GM23248 (cell line): ENCODE measurements at regions not wholly inside any gene's neighbourhood (a gene's known extent, or its start where the extent isn't known, plus 50 kb on each side); places are given as distances from the start of the nearest gene placed in this dataset.

Experiments
- DNase-seq: peaks from one replicate; pipeline ENCODE4 v3.0.0-alpha.2; 2015
- H2AFZ ChIP-seq: fragments of 200-600 bp; sonication (generic); 2 replicates; pipeline ENCODE4 v1.6.1; 2016; ENCODE audit warnings: antibody characterized with exemption
- H3F3A ChIP-seq: fragments of 200-600 bp; sonication (generic); 2 replicates; pipeline ENCODE4 v1.6.1; 2016; ENCODE audit warnings: mild to moderate bottlenecking, antibody characterized with exemption, mixed run types; ENCODE audit not compliant: insufficient read depth
- H3K27ac ChIP-seq: fragments of 200-600 bp; sonication (generic); 2 replicates; pipeline ENCODE4 v1.5.1; 2016; ENCODE audit warnings: mild to moderate bottlenecking
- H3K27me3 ChIP-seq: fragments of 200-600 bp; sonication (generic); replicated peaks from 2 replicates; pipeline ENCODE4 v1.6.1; 2016; ENCODE audit warnings: mild to moderate bottlenecking; ENCODE audit not compliant: insufficient read depth
- H3K36me3 ChIP-seq: fragments of 200-600 bp; sonication (generic); 2 replicates; pipeline ENCODE4 v1.6.1; 2016; ENCODE audit warnings: low read depth, mild to moderate bottlenecking
- H3K4me1 ChIP-seq: fragments of 200-600 bp; sonication (generic); 2 replicates; pipeline ENCODE4 v1.6.1; 2016; ENCODE audit warnings: mild to moderate bottlenecking; ENCODE audit not compliant: insufficient read depth
- H3K4me2 ChIP-seq: fragments of 200-600 bp; sonication (generic); one replicate; pipeline ENCODE4 v1.6.1; 2016; ENCODE audit warnings: mild to moderate bottlenecking; ENCODE audit not compliant: unreplicated experiment
- H3K4me3 ChIP-seq: fragments of 200-600 bp; sonication (generic); 2 replicates; pipeline ENCODE4 v1.5.1; 2016; ENCODE audit warnings: mild to moderate bottlenecking
- H3K79me2 ChIP-seq: fragments of 200-600 bp; sonication (generic); 2 replicates; pipeline ENCODE4 v1.6.1; 2016; ENCODE audit warnings: mild to moderate bottlenecking; ENCODE audit not compliant: insufficient read depth
- H3K9ac ChIP-seq: fragments of 200-600 bp; sonication (generic); 2 replicates; pipeline ENCODE4 v1.6.1; 2016; ENCODE audit warnings: mild to moderate bottlenecking
- H3K9me2 ChIP-seq: fragments of 200-600 bp; sonication (generic); 2 replicates; pipeline ENCODE4 v1.6.1; 2016; ENCODE audit warnings: mixed run types, mild to moderate bottlenecking, moderate library complexity; ENCODE audit not compliant: insufficient read depth
- H3K9me3 ChIP-seq: fragments of 200-600 bp; sonication (generic); one replicate; pipeline ENCODE4 v1.6.1; 2017; ENCODE audit warnings: low read depth
- H4K20me1 ChIP-seq: fragments of 200-600 bp; sonication (generic); 2 replicates; pipeline ENCODE4 v1.6.0; 2016; ENCODE audit not compliant: insufficient read depth
- EZH2 ChIP-seq: fragments of 200-600 bp; sonication (generic); IDR thresholded peaks from 2 replicates; pipeline ENCODE4 v1.6.1; 2018; ENCODE audit warnings: antibody characterized with exemption, mild to moderate bottlenecking; ENCODE audit not compliant: insufficient read depth, poor library complexity, severe bottlenecking
- EZH2phosphoT487 ChIP-seq: fragments of 200-600 bp; sonication (generic); IDR thresholded peaks from 2 replicates; pipeline ENCODE4 v1.6.1; 2018; ENCODE audit warnings: antibody characterized with exemption, moderate library complexity, mild to moderate bottlenecking, low read depth; ENCODE audit not compliant: insufficient read depth
- WGBS, 2 experiments: methylation state at CpG; one replicate each; pipeline ENCODE4 v1.1.6; 2015 to 2017; ENCODE audit warnings: low lambda C conversion rate in 2 of 2, low coverage in 1 of 2; ENCODE audit errors: missing lambda C conversion rate in 2 of 2; 5-methylcytosine and 5-hydroxymethylcytosine counted together
- in situ Hi-C: fragments of 300-500 bp; cut with MboI; formaldehyde crosslinking; loops from 2 replicates; pipeline ENCODE4 v1.15.0; 2020

GRCh38 chr2:217636991-217637561 is 365.7 kb downstream of the TNS1 start:
- DNase-seq, result no peak
- Histone ChIP-seq H4K20me1 (no peaks in the 10 kb centered on the region), H2AFZ (no peak overlapping the region), H3K9ac (no peak overlapping the region), H3F3A (no peaks in the 10 kb centered on the region), H3K79me2 (no peaks in the 10 kb centered on the region), H3K9me3 (no peaks in the 10 kb centered on the region), H3K36me3 (no peaks in the 10 kb centered on the region), H3K9me2 (no peaks in the 10 kb centered on the region), H3K4me3 (no peak overlapping the region), H3K27me3 (no peaks in the 10 kb centered on the region; the same call in 1 of the 2 replicates), H3K27ac (no peak overlapping the region), H3K4me2 (no peak overlapping the region), H3K4me1 (no peaks in the 10 kb centered on the region)
- no peak for TF ChIP-seq EZH2
- TF ChIP-seq EZH2phosphoT487, result no peak
- WGBS, 2 experiments, result 78 to 89% methylated on average over 9 of the region's 9 CpGs
- in situ Hi-C loops, result no loop called here

DNA sequence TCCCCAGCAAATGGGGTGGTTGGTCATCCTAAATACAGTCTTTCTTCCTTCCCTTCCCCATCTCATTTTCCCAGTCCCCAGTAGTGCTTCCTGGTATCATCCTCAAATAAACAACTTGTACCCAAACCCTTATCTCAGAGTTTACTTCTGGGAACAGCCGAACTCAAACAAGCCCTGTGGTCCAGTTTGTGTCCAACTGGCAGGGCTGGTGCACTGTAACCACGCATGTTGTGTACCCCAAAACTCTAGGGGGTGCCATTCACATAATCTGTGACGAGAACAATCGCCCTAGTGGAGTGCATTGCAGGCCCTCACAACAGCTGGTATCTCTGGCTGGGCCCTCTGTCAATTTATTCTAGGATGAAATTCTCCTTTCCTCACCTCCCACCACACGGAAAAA is 366.2 kb downstream of the TNS1 start:
- in situ Hi-C loops, result no loop called here
- Histone ChIP-seq H3K9me3 (no peaks in the 10 kb centered on the region), H3K36me3 (no peaks in the 10 kb centered on the region), H3K27me3 (no peaks in the 10 kb centered on the region; the same call in 1 of the 2 replicates), H3F3A (no peaks in the 10 kb centered on the region), H3K9me2 (no peaks in the 10 kb centered on the region), H3K4me2 (no peak overlapping the region), H3K4me3 (no peak overlapping the region), H3K9ac (no peak overlapping the region), H4K20me1 (no peaks in the 10 kb centered on the region), H3K27ac (no peak overlapping the region), H3K79me2 (no peaks in the 10 kb centered on the region), H2AFZ (no peak overlapping the region), H3K4me1 (no peaks in the 10 kb centered on the region)
- WGBS, 2 experiments, result 84 to 90% methylated on average over 5 of the region's 5 CpGs
- TF ChIP-seq EZH2 (no peak), EZH2phosphoT487 (no peak)
- DNase-seq, result no peak

DNA sequence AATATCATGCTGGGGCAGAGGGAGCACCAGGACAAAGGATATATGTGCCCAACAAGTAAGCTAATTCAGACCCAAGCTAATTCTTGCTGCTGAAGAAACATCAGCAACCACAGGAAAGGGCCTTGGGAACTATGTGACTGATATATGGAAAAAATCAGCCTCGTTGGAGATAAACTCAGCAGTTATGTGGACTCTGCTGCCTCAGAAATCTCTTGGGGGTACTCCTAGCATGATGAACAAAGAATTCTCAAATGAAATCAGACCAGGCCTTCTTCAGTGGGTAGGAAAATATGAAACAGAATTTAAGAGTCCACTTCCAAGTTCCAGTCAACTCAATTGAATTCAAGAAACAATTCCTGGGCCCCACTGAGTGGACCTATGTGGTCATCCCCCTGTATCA is 367.9 kb downstream of the TNS1 start:
- no peaks in the 10 kb centered on the region; the same call in 1 of the 2 replicates for H3K27me3 ChIP-seq
- no peaks in the 10 kb centered on the region for H4K20me1 ChIP-seq
- H2AFZ ChIP-seq, result no peak overlapping the region
- H3K9ac ChIP-seq, result no peak overlapping the region
- TF ChIP-seq EZH2 (no peak), EZH2phosphoT487 (no peak)
- H3K4me2 ChIP-seq, result no peak overlapping the region
- no peaks in the 10 kb centered on the region for H3K9me3 ChIP-seq
- H3K4me3 ChIP-seq, result no peak overlapping the region
- H3K36me3 ChIP-seq, result no peaks in the 10 kb centered on the region
- H3F3A ChIP-seq, result no peaks in the 10 kb centered on the region
- H3K79me2 ChIP-seq, result no peaks in the 10 kb centered on the region
- no peaks in the 10 kb centered on the region for H3K4me1 ChIP-seq
- DNase-seq, result no peak
- no peak overlapping the region for H3K27ac ChIP-seq
- no peaks in the 10 kb centered on the region for H3K9me2 ChIP-seq
- in situ Hi-C loops, result no loop called here
- WGBS, 2 experiments, result 19 to 29% methylated on average over 1 of the region's 1 CpG

- H3F3A ChIP-seq, result no peaks in the 10 kb centered on the region
- H4K20me1 ChIP-seq, result no peaks in the 10 kb centered on the region
- H3K79me2 ChIP-seq, result no peaks in the 10 kb centered on the region
- H3K9me2 ChIP-seq, result no peaks in the 10 kb centered on the region
- H2AFZ ChIP-seq, result no peak overlapping the region
- 62 to 69% methylated on average over 1 of the region's 1 CpG for WGBS, 2 experiments
- H3K4me3 ChIP-seq, result no peak overlapping the region
- H3K4me2 ChIP-seq, result no peak overlapping the region
- H3K27ac ChIP-seq, result no peak overlapping the region
- no peaks in the 10 kb centered on the region for H3K36me3 ChIP-seq
- H3K4me1 ChIP-seq, result no peaks in the 10 kb centered on the region
- H3K27me3 ChIP-seq, result no peaks in the 10 kb centered on the region; the same call in 1 of the 2 replicates
- TF ChIP-seq EZH2, result no peak
- TF ChIP-seq EZH2phosphoT487, result no peak
- no peak overlapping the region for H3K9ac ChIP-seq
- in situ Hi-C loops, result no loop called here
- DNase-seq, result no peak
- no peaks in the 10 kb centered on the region for H3K9me3 ChIP-seq
Measured at GRCh38 chr2:217632043-217632442, 370.8 kb downstream of the TNS1 start.

DNA sequence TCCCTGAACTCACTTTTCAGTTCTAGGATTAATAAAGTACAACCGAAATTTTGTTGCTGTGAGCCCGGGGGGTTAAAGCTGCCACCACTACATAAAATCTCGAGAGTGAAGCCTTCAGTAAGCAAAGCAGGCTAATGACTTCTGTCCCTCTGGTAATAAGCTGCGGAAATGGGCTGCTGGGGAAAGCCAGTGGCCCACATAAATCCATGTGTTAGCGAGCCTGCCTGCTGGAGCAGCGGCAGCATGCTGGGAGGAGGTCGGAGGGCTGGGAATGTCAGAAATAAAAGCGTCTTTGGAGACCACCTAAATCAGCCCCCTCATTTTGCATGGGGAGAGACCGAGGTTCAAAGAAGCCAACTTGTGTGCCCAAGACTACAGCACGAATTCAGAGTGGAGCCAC is 371.7 kb downstream of the TNS1 start:
- Histone ChIP-seq H3K4me3 (no peak overlapping the region), H3K4me2 (no peak overlapping the region), H4K20me1 (no peaks in the 10 kb centered on the region), H3K9me2 (no peaks in the 10 kb centered on the region), H3K4me1 (0 out of 2 replicates have a peak, but pooled peaks cover under 1% of the 10 kb centered on the region), H3K9me3 (no peaks in the 10 kb centered on the region), H2AFZ (no peak overlapping the region), H3K79me2 (no peaks in the 10 kb centered on the region), H3K27ac (no peak overlapping the region), H3K27me3 (no peaks in the 10 kb centered on the region; the same call in 1 of the 2 replicates), H3F3A (peaks cover 2% of the 10 kb centered on the region), H3K9ac (no peak overlapping the region), H3K36me3 (no peaks in the 10 kb centered on the region)
- in situ Hi-C loops, result no loop called here
- no peak for DNase-seq
- 68 to 70% methylated on average over 10 of the region's 10 CpGs for WGBS, 2 experiments
- no peak for TF ChIP-seq EZH2
- TF ChIP-seq EZH2phosphoT487, result no peak
